T-cell (primary cell): ENCODE measurements at regions not wholly inside any gene's neighbourhood (a gene's known extent, or its start where the extent isn't known, plus 50 kb on each side); places are given as distances from the start of the nearest gene placed in this dataset.

ENCODE experiments used
- ATAC-seq, 4 experiments: fragments of 200-7000 bp in 3 of 4; fragments of 150-1000 bp in 1 of 4; cut with Tn5 transposase; replicated peaks in 1 of 4; 1 replicate in 3 of 4; 2 replicates in 1 of 4; pipeline ENCODE4 v1.10.0; 2021; ENCODE audit warnings: moderate library complexity in 3 of 4, mild to moderate bottlenecking in 2 of 4, moderate number of reproducible peaks in 1 of 4
- CTCF ChIA-PET, 2 donors: fragments of 300-600 bp; sonication (Branson Sonifier 250); formaldehyde crosslinking; loops; one replicate each; lab custom pipeline; 2022; ENCODE audit warnings: antibody characterized with exemption in 2 of 2; lab: Charles Lee
- POLR2A ChIA-PET, 2 donors: fragments of 300-600 bp; sonication (Branson Sonifier 250); formaldehyde crosslinking; loops; one replicate each; lab custom pipeline; 2022; ENCODE audit warnings: antibody characterized with exemption in 2 of 2; lab: Charles Lee
- DNase-seq, 35 experiments: peaks; one replicate each; pipeline versions ENCODE4 v3.0.0 to v3.0.0-alpha.2; 2013 to 2023
- H3K27ac ChIP-seq: one replicate; pipeline ENCODE4 v1.5.1; 2013; ENCODE audit warnings: low read length
- H3K27me3 ChIP-seq, 2 experiments: replicated peaks in 1 of 2; 1 replicate in 1 of 2; 2 replicates in 1 of 2; pipeline versions ENCODE4 v1.6.1 to v1.7.0; 2013; ENCODE audit warnings: low read length in 1 of 2, mixed read lengths in 1 of 2; ENCODE audit not compliant: control insufficient read depth in 2 of 2, insufficient read depth in 2 of 2; ENCODE audit errors: extremely low read depth in 1 of 2
- H3K36me3 ChIP-seq, 2 donors: 1 replicate in 1 of 2; 2 replicates in 1 of 2; pipeline versions ENCODE4 v1.6.1 to v1.7.0; 2013; ENCODE audit warnings: low read length in 1 of 2; ENCODE audit not compliant: control insufficient read depth in 2 of 2, insufficient read depth in 1 of 2; ENCODE audit errors: extremely low read depth in 1 of 2
- H3K4me1 ChIP-seq, 2 experiments: 1 replicate in 1 of 2; 2 replicates in 1 of 2; pipeline versions ENCODE4 v1.6.1 to v1.7.0; 2013; ENCODE audit warnings: low read length in 2 of 2, mixed read lengths in 1 of 2; ENCODE audit not compliant: insufficient read depth in 2 of 2, control insufficient read depth in 1 of 2; ENCODE audit errors: extremely low read depth in 1 of 2
- H3K4me3 ChIP-seq, 2 donors: 1 replicate in 1 of 2; 2 replicates in 1 of 2; pipeline versions ENCODE4 v1.5.1 to v1.7.0; 2013; ENCODE audit warnings: mild to moderate bottlenecking in 2 of 2, low read length in 1 of 2, moderate library complexity in 1 of 2; ENCODE audit not compliant: control insufficient read depth in 1 of 2; ENCODE audit errors: extremely low read depth in 1 of 2
- H3K9me3 ChIP-seq: 2 replicates; pipeline ENCODE4 v1.7.0; 2013
- H3K27ac Mint-ChIP-seq, 2 donors: one replicate each; pipeline ENCODE4 v1.8.0; 2020 to 2021; ENCODE audit warnings: mild to moderate bottlenecking in 2 of 2, mixed read lengths in 2 of 2
- H3K27me3 Mint-ChIP-seq, 2 donors: one replicate each; pipeline ENCODE4 v1.8.0; 2021 to 2022; ENCODE audit warnings: mixed read lengths in 2 of 2
- H3K36me3 Mint-ChIP-seq: one replicate; pipeline ENCODE4 v1.8.0; 2021; ENCODE audit warnings: mixed read lengths
- H3K4me1 Mint-ChIP-seq, 3 donors: one replicate each; pipeline ENCODE4 v1.8.0; 2020 to 2022; ENCODE audit warnings: mixed read lengths in 3 of 3, mild to moderate bottlenecking in 1 of 3
- H3K4me3 Mint-ChIP-seq, 3 donors: one replicate each; pipeline ENCODE4 v1.8.0; 2020 to 2022; ENCODE audit warnings: mild to moderate bottlenecking in 3 of 3, mixed read lengths in 3 of 3, moderate library complexity in 3 of 3
- H3K9me3 Mint-ChIP-seq, 3 donors: one replicate each; pipeline ENCODE4 v1.8.0; 2020 to 2022; ENCODE audit warnings: mixed read lengths in 3 of 3
- WGBS: methylation state at CpG from one replicate; pipeline ENCODE4 v1.1.5; 2013; ENCODE audit warnings: missing lambda C conversion rate; ENCODE audit not compliant: insufficient coverage; 5-methylcytosine and 5-hydroxymethylcytosine counted together

- ChIA-PET POLR2A (no interaction called here), CTCF (interaction anchor here (0.5 to 0.7 kb wide), 2 partner anchors 10 to 86 kb away, joined by 3 to 7 read pairs; no protein-coding TSS in a partner anchor)
- Histone ChIP-seq H3K27me3 (no peaks in the 10 kb centered on the region), H3K4me3 (no peak overlapping the region), H3K27ac (no peak overlapping the region), H3K9me3 (no peaks in the 10 kb centered on the region), H3K36me3 (no peaks in the 10 kb centered on the region), H3K4me1 (peaks cover 2 to 5% of the 10 kb centered on the region in 2 experiments)
- H3K4me1 Mint-ChIP-seq: peaks cover 27 to 28% (median 27%) of the 10 kb centered on the region in 3 donors
- no peaks in the 10 kb centered on the region for H3K36me3 Mint-ChIP-seq
- 63% methylated on average over 2 of the region's 2 CpGs for WGBS
- peaks cover 0 to 5% (median 0%) of the 10 kb centered on the region in 3 donors for H3K9me3 Mint-ChIP-seq
- peak overlapping the region in 1 of 2 donors; percentile 11 for H3K27ac Mint-ChIP-seq
- peak in 3 of 4 experiments; percentile 26 to 62 (median 43) for ATAC-seq
- no peak overlapping the region for H3K4me3 Mint-ChIP-seq
- DNase-seq: peak in 2 of 35 experiments; percentile 5 to 9
- H3K27me3 Mint-ChIP-seq: no peaks in the 10 kb centered on the region
Observed at GRCh38 chr5:61280761-61281427, 51.2 kb upstream of the ZSWIM6 start.

- ATAC-seq (no peak), DNase-seq (no peak)
- peaks cover 2 to 5% of the 10 kb centered on the region in 2 experiments for H3K4me1 ChIP-seq
- peaks cover 0 to 7% (median 0%) of the 10 kb centered on the region in 3 donors for H3K9me3 Mint-ChIP-seq
- no peaks in the 10 kb centered on the region for H3K36me3 Mint-ChIP-seq
- H3K9me3 ChIP-seq: no peaks in the 10 kb centered on the region
- H3K36me3 ChIP-seq: no peaks in the 10 kb centered on the region
- no peak overlapping the region for H3K4me3 Mint-ChIP-seq
- H3K4me1 Mint-ChIP-seq: peaks cover 23 to 24% (median 23%) of the 10 kb centered on the region in 3 donors
- WGBS: no CpG with 5 or more reads among the region's 1 CpG
- no peak overlapping the region for H3K27ac Mint-ChIP-seq
- no peaks in the 10 kb centered on the region for H3K27me3 ChIP-seq
- no peak overlapping the region for H3K4me3 ChIP-seq
- CTCF ChIA-PET: interaction anchor here in 1 of 2 donors (0.5 kb wide), 1 partner anchor 85 kb away, joined by 3 read pairs; no protein-coding TSS in a partner anchor
- no peak overlapping the region for H3K27ac ChIP-seq
- POLR2A ChIA-PET: no interaction called here
- H3K27me3 Mint-ChIP-seq: no peaks in the 10 kb centered on the region
Observed at GRCh38 chr5:61281686-61282085, 50.4 kb upstream of the ZSWIM6 start.
